ENCODE measurements at regions not wholly inside any gene's neighbourhood (a gene's known extent, or its start where the extent isn't known, plus 50 kb on each side); places are given as distances from the start of the nearest gene placed in this dataset.

DNA sequence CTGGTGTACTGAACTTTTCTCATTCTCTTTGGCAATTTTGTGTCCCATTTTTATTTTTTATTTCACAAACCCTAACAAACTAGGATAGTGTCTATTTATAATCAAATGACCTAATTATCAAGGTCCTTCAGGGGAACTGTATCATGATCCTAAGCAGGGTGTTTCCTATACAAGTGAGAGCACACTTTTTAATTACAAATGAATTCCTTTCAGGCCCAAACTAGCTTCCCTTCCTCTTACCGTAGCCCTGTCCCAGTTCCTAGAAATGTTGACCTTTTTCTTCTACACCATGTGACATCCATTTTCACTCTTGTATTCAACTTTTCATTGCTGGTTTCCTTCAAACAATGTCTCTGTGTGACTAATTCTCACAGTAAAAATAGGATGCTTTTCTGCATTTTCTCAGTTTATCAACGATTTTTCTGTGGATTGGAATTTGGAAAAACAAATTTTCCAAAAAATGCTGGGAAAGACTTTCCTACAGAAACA, 411.4 kb downstream of the CCDC91 start:
- no peak for TF ChIP-seq EZH2 (IDR thresholded peaks at IDR 0.05; ENCODE audit: borderline replicate concordance, low read depth, low read length, poor library complexity, severe bottlenecking)
- TF ChIP-seq, protein P1, sequence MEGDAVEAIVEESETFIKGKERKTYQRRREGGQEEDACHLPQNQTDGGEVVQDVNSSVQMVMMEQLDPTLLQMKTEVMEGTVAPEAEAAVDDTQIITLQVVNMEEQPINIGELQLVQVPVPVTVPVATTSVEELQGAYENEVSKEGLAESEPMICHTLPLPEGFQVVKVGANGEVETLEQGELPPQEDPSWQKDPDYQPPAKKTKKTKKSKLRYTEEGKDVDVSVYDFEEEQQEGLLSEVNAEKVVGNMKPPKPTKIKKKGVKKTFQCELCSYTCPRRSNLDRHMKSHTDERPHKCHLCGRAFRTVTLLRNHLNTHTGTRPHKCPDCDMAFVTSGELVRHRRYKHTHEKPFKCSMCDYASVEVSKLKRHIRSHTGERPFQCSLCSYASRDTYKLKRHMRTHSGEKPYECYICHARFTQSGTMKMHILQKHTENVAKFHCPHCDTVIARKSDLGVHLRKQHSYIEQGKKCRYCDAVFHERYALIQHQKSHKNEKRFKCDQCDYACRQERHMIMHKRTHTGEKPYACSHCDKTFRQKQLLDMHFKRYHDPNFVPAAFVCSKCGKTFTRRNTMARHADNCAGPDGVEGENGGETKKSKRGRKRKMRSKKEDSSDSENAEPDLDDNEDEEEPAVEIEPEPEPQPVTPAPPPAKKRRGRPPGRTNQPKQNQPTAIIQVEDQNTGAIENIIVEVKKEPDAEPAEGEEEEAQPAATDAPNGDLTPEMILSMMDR (conservative IDR thresholded peaks at IDR 0.05; ENCODE audit: low read depth, low read length) = no peak
